ENCODE measurements at regions not wholly inside any gene's neighbourhood (a gene's known extent, or its start where the extent isn't known, plus 50 kb on each side); places are given as distances from the start of the nearest gene placed in this dataset.
A peak's percentile ranks its signal among the peaks of the same experiment; 100 is the strongest.

GRCh38 chr17:65365169-65365568, 196.3 kb downstream of the AXIN2 start:
- DNase-seq: no peak

GRCh38 chr17:65364438-65364837, 197.0 kb downstream of the AXIN2 start:
- DNase-seq: no peak

- peak; percentile 4 for DNase-seq
Observed at GRCh38 chr17:65362826-65363225, 198.6 kb downstream of the AXIN2 start.

- no peak for DNase-seq
Observed at GRCh38 chr17:65360961-65361552, 200.4 kb downstream of the AXIN2 start.

- no peak for DNase-seq
Observed at GRCh38 chr17:65359016-65359415, 202.4 kb downstream of the AXIN2 start.

GRCh38 chr17:65356536-65356935, 204.9 kb downstream of the AXIN2 start:
- no peak for DNase-seq

GRCh38 chr17:65355246-65355645, 206.2 kb downstream of the AXIN2 start:
- DNase-seq: no peak

GRCh38 chr17:65349916-65350315, 211.5 kb downstream of the AXIN2 start:
- no peak for DNase-seq

GRCh38 chr17:65346166-65346565, 209.0 kb downstream of the RGS9 start:
- DNase-seq: no peak

- DNase-seq: no peak
Observed at GRCh38 chr17:65345261-65346005, 208.3 kb downstream of the RGS9 start.

GRCh38 chr17:65340401-65340800, 203.2 kb downstream of the RGS9 start:
- DNase-seq: no peak

GRCh38 chr17:65334406-65334805, 197.2 kb downstream of the RGS9 start:
- no peak for DNase-seq

- DNase-seq: no peak
Observed at GRCh38 chr17:65332779-65333178, 195.6 kb downstream of the RGS9 start.

- no peak for DNase-seq
Observed at GRCh38 chr17:65332375-65332774, 195.2 kb downstream of the RGS9 start.

GRCh38 chr17:65328567-65328966, 191.4 kb downstream of the RGS9 start:
- no peak for DNase-seq

GRCh38 chr17:65324611-65325342, 187.6 kb downstream of the RGS9 start:
- DNase-seq: no peak

- DNase-seq: no peak
Observed at GRCh38 chr17:65323049-65323448, 185.9 kb downstream of the RGS9 start.

- no peak for DNase-seq
Observed at GRCh38 chr17:65320820-65321219, 183.7 kb downstream of the RGS9 start.

GRCh38 chr17:65314212-65314611, 177.0 kb downstream of the RGS9 start:
- DNase-seq: no peak

- DNase-seq: no peak
Observed at GRCh38 chr17:65312718-65313377, 175.7 kb downstream of the RGS9 start.

- DNase-seq: no peak
Observed at GRCh38 chr17:65311261-65311660, 174.1 kb downstream of the RGS9 start.

- DNase-seq: no peak
Observed at GRCh38 chr17:65307961-65308316, 170.8 kb downstream of the RGS9 start.
